HG02642 (cell line): ENCODE measurements at regions not wholly inside any gene's neighbourhood (a gene's known extent, or its start where the extent isn't known, plus 50 kb on each side); places are given as distances from the start of the nearest gene placed in this dataset.
"Not testable (repeated sequence)": the region's sequence is repeated elsewhere in the genome, so short reads cannot be mapped to it uniquely, and the experiment has no call there.

Source experiments
- ATAC-seq: cut with Tn5 transposase; IDR thresholded peaks from one replicate; pipeline ENCODE4 v1.9.1; 2021; ENCODE audit warnings: mild to moderate bottlenecking; ENCODE audit not compliant: unreplicated experiment, poor library complexity

DNA sequence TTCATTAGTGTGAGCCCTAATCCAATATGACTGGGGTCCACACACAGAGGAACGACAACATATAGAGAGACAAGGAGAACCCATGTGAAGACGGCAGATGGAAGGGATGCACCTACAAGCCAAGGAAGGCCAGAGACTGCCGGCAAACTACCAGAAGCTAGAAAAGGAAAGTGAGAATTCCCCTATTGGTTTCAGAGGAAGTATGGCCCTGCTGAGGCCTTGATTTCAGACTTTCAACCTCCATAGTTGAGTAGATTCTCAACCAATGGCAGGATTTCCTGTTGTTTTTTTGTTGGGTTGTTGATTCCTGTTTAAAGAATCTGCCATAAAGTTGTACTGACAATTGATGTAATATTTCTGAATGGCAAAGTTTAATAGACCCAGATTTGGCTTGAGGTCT is 241.5 kb downstream of the SATB2 start:
- ATAC-seq, result no peak

DNA sequence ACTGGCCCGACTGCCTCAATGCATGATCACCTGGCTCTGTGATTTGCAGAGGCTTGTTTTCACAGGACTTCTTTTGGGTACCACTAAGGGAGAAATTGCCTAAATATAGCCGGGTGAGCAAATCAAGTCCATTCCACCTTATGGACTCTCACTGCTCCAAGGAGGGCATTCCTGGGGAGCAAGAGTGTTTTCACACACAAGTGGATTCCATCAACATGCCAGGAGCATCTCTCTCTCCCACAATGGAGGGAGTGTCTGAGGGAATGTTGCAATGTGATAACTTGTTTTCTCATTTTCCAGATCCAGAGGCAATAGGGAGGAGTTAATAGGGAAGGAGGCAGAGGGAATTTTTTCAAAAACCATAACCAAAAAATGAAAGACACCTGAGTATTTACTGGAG is 250.7 kb downstream of the SATB2 start:
- no peak for ATAC-seq

- no peak for ATAC-seq
These were observed 251.2 kb downstream of the SATB2 start for GRCh38 chr2:199206536-199206935.

DNA sequence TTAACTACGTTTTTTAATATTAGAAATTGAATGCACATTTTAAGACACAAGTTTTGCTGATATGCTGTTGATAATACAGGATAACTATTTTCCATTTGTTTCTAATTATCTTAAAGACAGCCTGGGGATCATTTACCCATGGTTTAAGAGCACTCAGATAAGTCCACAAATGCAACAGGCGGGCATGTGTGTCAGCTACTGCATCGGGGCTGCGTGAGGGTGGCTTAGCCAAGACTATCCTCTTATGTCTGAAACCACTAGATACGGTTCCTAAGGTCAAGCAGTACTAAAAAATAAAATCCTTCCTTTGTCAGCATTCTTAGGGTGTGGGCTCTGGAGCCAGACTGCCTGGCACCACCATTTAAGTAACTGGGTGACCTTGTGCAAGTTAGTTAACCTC is 254.8 kb downstream of the SATB2 start:
- ATAC-seq, result no peak

DNA sequence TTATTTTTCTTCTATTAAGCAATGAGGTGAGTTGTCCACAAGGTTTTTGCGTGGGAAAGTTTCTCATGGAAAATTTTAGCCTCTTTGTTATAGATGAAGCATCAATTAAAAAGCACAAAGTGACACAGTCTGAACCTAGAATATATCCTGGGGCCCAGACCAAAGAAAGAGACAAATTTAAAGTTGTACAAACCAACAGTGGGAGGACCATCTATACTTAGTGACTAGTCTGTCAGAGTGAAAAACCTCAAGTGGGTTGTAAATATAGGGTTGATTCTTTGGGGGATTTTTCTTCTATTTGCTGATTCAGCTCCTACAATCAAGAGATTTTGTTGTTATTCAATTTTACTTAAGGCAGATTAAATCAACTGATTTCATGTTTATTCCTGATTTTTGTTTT is 256.2 kb downstream of the SATB2 start:
- ATAC-seq, result no peak

- no peak for ATAC-seq
These were observed 257.9 kb downstream of the SATB2 start for GRCh38 chr2:199199797-199200196.

- ATAC-seq, result no peak
These were observed 260.3 kb downstream of the SATB2 start for GRCh38 chr2:199197448-199197847.

- ATAC-seq, result no peak
These were observed 261.1 kb downstream of the SATB2 start for GRCh38 chr2:199196686-199197085.

DNA sequence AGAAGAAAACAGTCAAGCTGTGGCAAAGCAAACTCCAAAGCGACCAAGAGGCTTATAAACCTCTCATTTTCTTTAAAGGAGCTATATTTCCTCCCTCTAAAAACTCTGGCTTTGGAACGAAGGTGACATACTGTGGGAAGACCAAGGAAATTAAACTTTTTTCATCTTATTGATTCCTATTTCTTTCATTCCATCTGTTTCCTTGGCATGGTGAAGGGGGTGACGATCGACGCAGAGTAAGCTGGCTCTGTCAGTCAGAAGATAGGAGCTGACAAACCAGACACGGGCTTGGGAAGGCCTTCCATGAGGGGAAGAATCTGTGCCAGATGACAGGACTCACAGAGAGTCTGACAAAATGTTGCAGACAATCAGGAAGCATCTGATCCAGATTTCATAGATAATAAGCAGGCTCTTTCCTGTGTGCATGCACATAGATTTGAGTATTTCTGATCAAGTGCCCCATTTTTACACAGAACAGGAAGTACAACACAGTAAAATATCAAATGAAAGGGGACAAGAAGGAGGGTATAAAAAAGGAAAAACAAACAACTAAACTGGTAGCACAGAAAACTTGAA is 261.7 kb downstream of the SATB2 start:
- ATAC-seq, result no peak

DNA sequence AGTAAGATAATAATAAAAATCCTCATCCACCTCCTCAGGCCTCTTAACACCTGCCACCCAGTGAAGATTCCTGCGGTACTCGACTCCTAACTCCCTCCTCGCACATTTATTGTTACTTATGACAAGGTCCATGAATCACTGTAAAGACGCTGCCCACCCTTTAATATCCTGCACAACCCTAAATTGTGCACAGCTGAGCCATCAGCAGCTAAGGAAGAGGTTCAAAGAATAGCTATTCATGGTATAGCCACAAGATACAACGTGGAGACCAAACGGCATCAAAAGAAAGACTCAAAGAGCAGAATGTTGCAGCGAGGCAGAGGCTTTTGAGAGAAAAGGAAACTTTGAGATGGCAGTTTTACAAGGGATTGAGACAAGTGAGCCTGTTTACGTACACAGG is 266.3 kb downstream of the SATB2 start:
- ATAC-seq, result no peak

- no peak for ATAC-seq
These were observed 268.5 kb downstream of the SATB2 start for GRCh38 chr2:199189229-199189628.

- no peak for ATAC-seq
These were observed 271.4 kb downstream of the SATB2 start for GRCh38 chr2:199186301-199186751.

DNA sequence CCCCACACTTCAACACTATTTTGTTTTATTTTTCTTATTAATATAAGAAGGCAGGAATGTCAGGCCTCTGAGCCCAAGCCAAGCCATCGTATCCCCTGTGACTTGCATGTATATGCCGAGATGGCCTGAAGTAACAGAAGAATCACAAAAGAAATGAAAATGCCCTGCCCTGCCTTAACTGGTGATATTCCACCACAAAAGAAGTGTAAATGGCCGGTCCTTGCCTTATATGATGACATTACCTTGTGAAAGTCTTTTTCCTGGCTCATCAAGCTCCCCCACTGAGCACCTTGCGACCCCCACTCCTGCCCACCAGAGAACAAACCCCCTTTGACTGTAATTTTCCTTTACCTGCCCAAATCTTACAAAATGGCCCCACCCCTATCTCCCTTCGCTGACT is 272.6 kb downstream of the SATB2 start:
- ATAC-seq, result not testable (repeated sequence)

- no peak for ATAC-seq
These were observed 293.9 kb downstream of the SATB2 start for GRCh38 chr2:199163613-199164458.

GRCh38 chr2:199160677-199161465 is 296.9 kb downstream of the SATB2 start:
- no peak for ATAC-seq

DNA sequence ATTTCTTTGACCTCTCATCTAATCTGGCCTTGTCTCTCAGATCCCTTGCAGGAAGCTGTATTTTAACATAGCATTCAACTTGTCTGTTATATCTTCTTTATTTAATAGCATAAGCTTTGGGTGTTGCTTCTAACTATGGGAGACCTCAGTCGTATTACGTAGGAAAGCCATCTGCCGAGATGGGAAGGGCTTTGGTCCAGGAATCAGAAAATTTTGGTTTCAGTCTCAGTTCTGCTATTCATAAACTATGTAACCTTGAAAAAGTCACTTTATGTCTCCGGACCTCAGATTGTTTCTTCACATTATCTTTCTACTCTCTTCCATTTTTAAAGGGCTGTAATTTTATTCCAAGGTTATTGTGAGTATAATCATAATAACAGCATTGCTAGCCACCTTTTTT is 297.7 kb downstream of the SATB2 start:
- ATAC-seq, result no peak

GRCh38 chr2:199148076-199148845 is 309.5 kb downstream of the SATB2 start:
- no peak for ATAC-seq

- no peak for ATAC-seq
These were observed 310.5 kb downstream of the SATB2 start for GRCh38 chr2:199147216-199147615.

DNA sequence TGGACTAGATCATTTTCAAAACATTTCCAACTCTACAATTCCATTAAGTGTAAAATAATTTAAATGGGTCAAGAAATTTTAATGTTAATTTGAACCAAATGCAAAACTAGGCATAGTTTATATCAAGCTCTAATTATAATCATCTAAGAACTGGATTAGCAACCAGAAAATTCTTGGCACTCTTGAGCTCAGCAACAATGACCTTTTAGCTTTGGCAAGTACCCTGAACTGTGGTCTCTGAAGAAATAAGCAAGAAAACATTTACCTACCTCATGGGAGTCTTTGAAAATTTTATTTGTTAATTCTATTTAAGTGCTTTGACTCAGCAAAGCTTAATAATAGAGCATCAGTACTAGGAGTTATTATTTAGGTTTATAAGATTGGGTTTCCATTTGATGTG is 313.2 kb downstream of the SATB2 start:
- ATAC-seq, result no peak

DNA sequence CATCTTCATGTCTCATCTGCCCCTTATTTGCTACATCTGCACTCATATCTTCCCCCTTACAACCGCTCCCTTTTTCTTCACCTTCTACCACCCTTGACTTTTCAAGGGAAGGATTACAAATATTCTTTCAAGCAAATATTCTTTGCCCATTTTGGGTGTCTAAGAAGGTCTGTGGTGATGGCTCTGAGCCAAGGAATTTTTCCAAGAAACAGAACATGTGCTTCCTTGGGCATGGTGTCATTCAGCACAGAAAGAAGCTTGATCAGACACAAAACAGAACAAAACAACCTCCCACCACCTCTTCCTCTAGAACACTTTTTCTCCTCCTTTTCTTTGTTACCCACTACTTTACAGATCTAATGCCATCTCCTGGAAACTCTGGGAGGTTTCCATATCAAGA is 313.7 kb downstream of the SATB2 start:
- no peak for ATAC-seq
